Spleen (tissue), 11 donors: ENCODE measurements at regions not wholly inside any gene's neighbourhood (a gene's known extent, or its start where the extent isn't known, plus 50 kb on each side); places are given as distances from the start of the nearest gene placed in this dataset.

Experiments used
- DNase-seq: peaks from one replicate; pipeline ENCODE4 v3.0.0-alpha.2; 2020
- H3K27ac ChIP-seq, 8 donors: fragments of 200-600 bp; sonication (generic) in 7 of 8; 1 replicate in 4 of 8; 2 replicates in 4 of 8; pipeline versions ENCODE4 v1.5.0 to v1.8.0; 2016 to 2021; ENCODE audit warnings: inconsistent platforms in 4 of 8, mild to moderate bottlenecking in 4 of 8, moderate library complexity in 1 of 8
- H3K27me3 ChIP-seq, 7 donors: fragments of 200-600 bp; sonication (generic) in 6 of 7; replicated peaks in 1 of 7; 1 replicate in 4 of 7; 2 replicates in 3 of 7; pipeline versions ENCODE4 v1.5.0 to v1.8.0; 2016 to 2021; ENCODE audit warnings: inconsistent platforms in 3 of 7, mild to moderate bottlenecking in 1 of 7
- H3K36me3 ChIP-seq, 6 donors: fragments of 200-600 bp; sonication (generic) in 5 of 6; 1 replicate in 4 of 6; 2 replicates in 2 of 6; pipeline versions ENCODE4 v1.5.0 to v1.8.0; 2016 to 2021; ENCODE audit warnings: inconsistent platforms in 2 of 6
- H3K4me1 ChIP-seq, 6 donors: fragments of 200-600 bp; sonication (generic) in 5 of 6; 1 replicate in 3 of 6; 2 replicates in 3 of 6; pipeline versions ENCODE4 v1.5.0 to v1.8.0; 2016 to 2021; ENCODE audit warnings: inconsistent platforms in 3 of 6
- H3K4me3 ChIP-seq, 8 donors: fragments of 200-600 bp; sonication (generic) in 7 of 8; 1 replicate in 4 of 8; 2 replicates in 4 of 8; pipeline versions ENCODE4 v1.5.0 to v1.8.0; 2016 to 2021; ENCODE audit warnings: inconsistent platforms in 4 of 8, mild to moderate bottlenecking in 4 of 8, moderate library complexity in 2 of 8
- H3K9me3 ChIP-seq, 8 donors: fragments of 200-600 bp; sonication (generic) in 7 of 8; 1 replicate in 4 of 8; 2 replicates in 4 of 8; pipeline versions ENCODE4 v1.5.0 to v1.8.0; 2016 to 2021; ENCODE audit warnings: inconsistent platforms in 4 of 8
- CTCF ChIP-seq, 11 experiments: fragments of 200-600 bp in 7 of 11; fragments of 450-650 bp in 4 of 11; sonication (generic) in 4 of 11; IDR thresholded peaks in 8 of 11; conservative IDR thresholded peaks in 3 of 11; 1 replicate in 7 of 11; 2 replicates in 4 of 11; pipeline versions ENCODE4 v1.4.0 to v1.8.0; 2016 to 2021; ENCODE audit warnings: antibody characterized with exemption in 11 of 11, inconsistent platforms in 4 of 11, mild to moderate bottlenecking in 1 of 11
- POLR2A ChIP-seq, 3 donors: fragments of 450-650 bp; IDR thresholded peaks; one replicate each; pipeline ENCODE4 v1.5.1; 2017; ENCODE audit warnings: antibody characterized with exemption in 3 of 3, mild to moderate bottlenecking in 1 of 3
- POLR2AphosphoS5 ChIP-seq, 3 donors: sonication (generic); formaldehyde crosslinking; IDR thresholded peaks; one replicate each; pipeline ENCODE4 v1.5.1; 2017; ENCODE audit warnings: antibody characterized with exemption in 3 of 3
- WGBS, 5 donors: extraction: QIAGEN DNeasy Blood & Tissue Kit in 3 of 5; methylation state at CpG; one replicate each; pipeline versions ENCODE4 v1.1.5 to v1.1.7; 2013 to 2018; 5-methylcytosine and 5-hydroxymethylcytosine counted together
- intact Hi-C: fragments of 100-400 bp; cut with DNase I; formaldehyde crosslinking; loops from one replicate; pipeline ENCODE4 v1.15.0; 2023; ENCODE audit warnings: low total_unique reads
- donor health status: healthy with polysubstance abuse.
- donor health status: DM: no; HTN: no; CAD: no; lungs with moderate emphysema.
- donor health status: DM: no; HTN: no; CAD: no.
- donor health status: Bipolar disorder and iron deficiency.
- donor health status: healthy.
- donor health status: DM: no; HTN: no; CAD: no.
- donor health status: DM: yes; HTN: yes; CAD: no.

- DNase-seq: no peak
- Histone ChIP-seq H3K9me3 (peaks cover 0 to 4% (median 0%) of the 10 kb centered on the region in 8 donors), H3K4me1 (peaks cover 11 to 27% (median 23%) of the 10 kb centered on the region in 6 donors), H3K4me3 (no peak overlapping the region), H3K27me3 (no peaks in the 10 kb centered on the region), H3K27ac (no peak overlapping the region), H3K36me3 (no peaks in the 10 kb centered on the region)
- no peak for TF ChIP-seq POLR2AphosphoS5 (IDR thresholded peaks at IDR 0.05)
- TF ChIP-seq POLR2A (IDR thresholded peaks at IDR 0.05): no peak
- no peak for TF ChIP-seq CTCF (IDR thresholded peaks at IDR 0.05 in 8 of 11, conservative IDR thresholded peaks at IDR 0.05 in 3 of 11)
- 84 to 87% (median 85%) methylated on average over 4 of the region's 4 CpGs for WGBS, 5 donors
- intact Hi-C loops: no loop called here
These were observed 70.5 kb upstream of the BOD1 start for GRCh38 chr5:173686950-173687349.

GRCh38 chr5:173688703-173689102, 72.3 kb upstream of the BOD1 start:
- intact Hi-C loops: no loop called here
- 58 to 72% (median 63%) methylated on average over 3 of the region's 3 CpGs for WGBS, 5 donors
- peak overlapping the region in 3 of 8 donors; percentile 9 to 75 (median 63) for H3K27ac ChIP-seq
- no peak for DNase-seq
- H3K27me3 ChIP-seq: no peaks in the 10 kb centered on the region
- no peak overlapping the region for H3K4me3 ChIP-seq
- TF ChIP-seq POLR2A (IDR thresholded peaks at IDR 0.05) (no peak), POLR2AphosphoS5 (IDR thresholded peaks at IDR 0.05) (no peak), CTCF (IDR thresholded peaks at IDR 0.05 in 8 of 11, conservative IDR thresholded peaks at IDR 0.05 in 3 of 11) (no peak)
- H3K9me3 ChIP-seq: peaks cover 0 to 4% (median 0%) of the 10 kb centered on the region in 8 donors
- peaks cover 11 to 25% (median 23%) of the 10 kb centered on the region in 6 donors for H3K4me1 ChIP-seq
- H3K36me3 ChIP-seq: no peaks in the 10 kb centered on the region

DNA sequence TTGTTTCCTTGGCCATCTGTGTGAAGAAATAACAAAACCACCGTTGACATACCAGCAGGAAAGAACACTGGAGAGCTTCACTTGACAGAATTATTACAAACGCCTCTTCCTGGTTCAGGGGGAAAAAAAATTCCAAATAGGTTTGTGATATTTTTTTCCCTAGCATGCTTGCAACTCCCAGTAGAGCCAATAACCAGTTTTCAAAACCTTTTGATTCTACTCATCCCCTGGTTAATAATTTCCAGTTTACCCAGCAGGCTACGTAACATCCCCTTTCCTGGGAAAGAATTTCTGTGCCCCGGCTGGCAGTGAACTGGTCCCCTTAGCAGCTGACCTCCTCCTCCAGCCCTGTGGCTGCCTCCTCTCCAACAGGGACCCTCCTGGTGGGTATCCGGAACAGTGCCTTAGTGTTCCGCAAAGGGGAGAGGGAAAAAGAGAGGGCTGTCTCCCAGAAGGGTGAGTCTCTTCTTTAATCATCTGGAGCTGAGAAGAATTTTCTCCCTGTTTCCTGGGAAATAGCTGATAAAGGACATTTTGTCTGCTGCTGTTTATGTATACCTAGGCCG, 72.8 kb upstream of the BOD1 start:
- 52 to 66% (median 56%) methylated on average over 7 of the region's 7 CpGs for WGBS, 5 donors
- intact Hi-C loops: no loop called here
- Histone ChIP-seq H3K4me1 (peaks cover 11 to 25% (median 23%) of the 10 kb centered on the region in 6 donors), H3K4me3 (peak overlapping the region in 1 of 8 donors; percentile 37), H3K9me3 (peaks cover 0 to 4% (median 0%) of the 10 kb centered on the region in 8 donors), H3K36me3 (no peaks in the 10 kb centered on the region), H3K27ac (peak overlapping the region; percentile 11 to 79 (median 52)), H3K27me3 (no peaks in the 10 kb centered on the region)
- TF ChIP-seq POLR2A (IDR thresholded peaks at IDR 0.05) (no peak), CTCF (IDR thresholded peaks at IDR 0.05 in 8 of 11, conservative IDR thresholded peaks at IDR 0.05 in 3 of 11) (no peak), POLR2AphosphoS5 (IDR thresholded peaks at IDR 0.05) (no peak)
- no peak for DNase-seq

DNA sequence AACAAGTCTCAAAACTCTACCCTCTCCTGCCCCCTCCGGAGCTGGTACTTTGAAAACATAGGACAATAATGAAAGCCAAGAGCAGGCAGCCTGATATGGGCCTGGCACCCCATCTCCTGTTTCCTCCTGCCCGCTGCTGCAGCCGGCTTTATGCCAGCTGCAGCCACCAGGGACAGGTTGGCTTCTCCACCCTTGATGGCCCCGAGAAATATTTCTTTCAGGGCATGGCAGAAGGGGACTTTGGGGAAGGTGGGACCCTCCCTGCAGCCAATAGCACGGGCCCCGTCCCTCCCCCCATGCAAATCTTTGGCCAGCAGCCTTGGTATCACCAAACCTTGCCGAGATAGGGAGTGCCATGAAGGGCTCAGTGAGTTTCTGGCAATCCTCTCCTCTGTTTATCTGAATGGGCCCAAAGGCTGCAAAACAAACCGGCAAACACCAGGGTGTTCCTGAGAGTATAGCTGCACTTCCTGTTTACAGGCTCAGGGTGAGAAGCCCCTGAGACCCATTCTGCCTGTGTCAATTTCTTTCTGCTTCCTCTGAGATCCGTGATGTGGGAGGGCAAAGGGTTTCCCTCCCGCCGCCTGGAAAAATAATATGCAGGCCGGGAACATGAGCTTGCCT, 73.4 kb upstream of the BOD1 start:
- H3K36me3 ChIP-seq: no peaks in the 10 kb centered on the region
- intact Hi-C loops: no loop called here
- H3K27ac ChIP-seq: peak overlapping the region; percentile 11 to 79 (median 52)
- peaks cover 0 to 4% (median 0%) of the 10 kb centered on the region in 8 donors for H3K9me3 ChIP-seq
- no peak for TF ChIP-seq POLR2A (IDR thresholded peaks at IDR 0.05)
- TF ChIP-seq POLR2AphosphoS5 (IDR thresholded peaks at IDR 0.05): peak in 2 of 3 donors; percentile 24 to 40
- peak in 9 of 11 experiments; percentile 11 to 48 (median 27) for TF ChIP-seq CTCF (IDR thresholded peaks at IDR 0.05 in 8 of 11, conservative IDR thresholded peaks at IDR 0.05 in 3 of 11)
- peak overlapping the region in 1 of 8 donors; percentile 37 for H3K4me3 ChIP-seq
- DNase-seq: no peak
- 26 to 48% (median 34%) methylated on average over 12 of the region's 12 CpGs for WGBS, 5 donors
- H3K4me1 ChIP-seq: peaks cover 11 to 25% (median 23%) of the 10 kb centered on the region in 6 donors
- no peaks in the 10 kb centered on the region for H3K27me3 ChIP-seq
